Astrocyte (in vitro differentiated cells and primary cell): ENCODE measurements at regions not wholly inside any gene's neighbourhood (a gene's known extent, or its start where the extent isn't known, plus 50 kb on each side); places are given as distances from the start of the nearest gene placed in this dataset.

ENCODE experiments used
- EZH2 ChIP-seq: IDR thresholded peaks from 2 replicates; pipeline ENCODE4 v1.6.1; 2012; ENCODE audit warnings: mild to moderate bottlenecking, low read length, inconsistent platforms; ENCODE audit not compliant: insufficient read depth
- TF ChIP-seq, protein P1 (sequence below): IDR thresholded peaks from 2 replicates; pipeline ENCODE4 v1.5.1; 2011; ENCODE audit warnings: low read depth, mild to moderate bottlenecking, inconsistent platforms, low read length, moderate library complexity; ENCODE audit not compliant: insufficient read depth

DNA sequence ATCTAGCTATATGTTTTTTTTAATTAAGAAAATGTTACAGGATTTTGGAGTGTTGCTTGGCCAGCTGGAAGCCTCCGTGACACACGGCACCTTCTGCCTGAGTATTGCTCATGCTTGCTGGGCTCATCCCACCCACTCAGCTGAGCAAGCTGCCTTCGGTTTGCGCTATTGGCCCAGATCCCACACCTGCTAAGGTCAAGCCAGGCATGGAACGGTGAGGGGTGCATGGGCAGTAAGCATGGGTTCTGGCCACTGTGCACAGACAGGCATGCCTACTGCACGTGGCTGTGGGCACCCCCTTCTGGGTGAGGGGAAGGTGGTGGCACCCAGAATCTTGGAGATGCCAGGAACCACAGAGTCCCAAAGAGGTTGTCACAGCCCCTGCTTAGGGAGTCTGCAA is 1178.4 kb upstream of the PCDH7 start:
- TF ChIP-seq, protein P1, sequence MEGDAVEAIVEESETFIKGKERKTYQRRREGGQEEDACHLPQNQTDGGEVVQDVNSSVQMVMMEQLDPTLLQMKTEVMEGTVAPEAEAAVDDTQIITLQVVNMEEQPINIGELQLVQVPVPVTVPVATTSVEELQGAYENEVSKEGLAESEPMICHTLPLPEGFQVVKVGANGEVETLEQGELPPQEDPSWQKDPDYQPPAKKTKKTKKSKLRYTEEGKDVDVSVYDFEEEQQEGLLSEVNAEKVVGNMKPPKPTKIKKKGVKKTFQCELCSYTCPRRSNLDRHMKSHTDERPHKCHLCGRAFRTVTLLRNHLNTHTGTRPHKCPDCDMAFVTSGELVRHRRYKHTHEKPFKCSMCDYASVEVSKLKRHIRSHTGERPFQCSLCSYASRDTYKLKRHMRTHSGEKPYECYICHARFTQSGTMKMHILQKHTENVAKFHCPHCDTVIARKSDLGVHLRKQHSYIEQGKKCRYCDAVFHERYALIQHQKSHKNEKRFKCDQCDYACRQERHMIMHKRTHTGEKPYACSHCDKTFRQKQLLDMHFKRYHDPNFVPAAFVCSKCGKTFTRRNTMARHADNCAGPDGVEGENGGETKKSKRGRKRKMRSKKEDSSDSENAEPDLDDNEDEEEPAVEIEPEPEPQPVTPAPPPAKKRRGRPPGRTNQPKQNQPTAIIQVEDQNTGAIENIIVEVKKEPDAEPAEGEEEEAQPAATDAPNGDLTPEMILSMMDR: no peak
- TF ChIP-seq EZH2: no peak
